ENCODE measurements at regions not wholly inside any gene's neighbourhood (a gene's known extent, or its start where the extent isn't known, plus 50 kb on each side); places are given as distances from the start of the nearest gene placed in this dataset.

GRCh38 chr16:50997679-50998078, 153.4 kb downstream of the SALL1 start (continued):
- no peak for TF ChIP-seq RXRA (IDR thresholded peaks at IDR 0.05; ENCODE audit: insufficient read depth, low read depth, low read length)
- TF ChIP-seq, protein P1, sequence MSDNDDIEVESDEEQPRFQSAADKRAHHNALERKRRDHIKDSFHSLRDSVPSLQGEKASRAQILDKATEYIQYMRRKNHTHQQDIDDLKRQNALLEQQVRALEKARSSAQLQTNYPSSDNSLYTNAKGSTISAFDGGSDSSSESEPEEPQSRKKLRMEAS (IDR thresholded peaks at IDR 0.05) = no peak
